SH-SY5Y (cell line): ENCODE measurements at regions not wholly inside any gene's neighbourhood (a gene's known extent, or its start where the extent isn't known, plus 50 kb on each side); places are given as distances from the start of the nearest gene placed in this dataset.

Source experiments
- GATA2 ChIP-seq: IDR thresholded peaks from 2 replicates; pipeline ENCODE4 v1.6.1; 2011; ENCODE audit warnings: mild to moderate bottlenecking, low read depth, low read length
- GATA3 ChIP-seq: IDR thresholded peaks from 2 replicates; pipeline ENCODE4 v1.6.1; 2011; ENCODE audit warnings: low read depth, mild to moderate bottlenecking, low read length, moderate library complexity

- TF ChIP-seq GATA3, result no peak
- no peak for TF ChIP-seq GATA2
Observed at GRCh38 chr6:167409079-167409478, 84.2 kb downstream of the TTLL2 start.
